CD4-positive, alpha-beta T cell treated with Interleukin-17A for 4 hours (primary cell): ENCODE measurements at regions not wholly inside any gene's neighbourhood (a gene's known extent, or its start where the extent isn't known, plus 50 kb on each side); places are given as distances from the start of the nearest gene placed in this dataset.

Source experiments
- DNase-seq: peaks from one replicate; pipeline ENCODE4 v3.0.0-alpha.2; 2020; ENCODE audit warnings: mixed read lengths

DNA sequence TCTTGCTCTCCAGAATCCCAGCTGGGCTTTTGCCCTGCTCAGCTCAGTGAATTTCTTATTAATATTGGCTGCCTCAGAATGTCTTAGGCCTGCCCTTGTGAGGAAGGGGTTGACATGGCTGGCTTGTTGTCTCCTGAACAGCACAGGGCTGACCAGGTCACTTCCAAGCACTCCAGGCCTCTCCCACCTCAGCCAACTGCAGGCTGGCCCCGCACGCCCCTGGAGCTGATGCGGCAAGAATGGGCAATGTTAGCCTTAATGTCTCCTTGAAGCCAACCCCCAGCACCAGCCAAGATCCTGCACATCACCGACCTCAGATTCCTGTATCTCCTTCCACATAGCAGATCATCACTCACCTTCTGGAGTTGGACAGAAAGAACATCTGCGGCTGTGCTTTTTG, 598.6 kb downstream of the AJAP1 start:
- DNase-seq = no peak

DNA sequence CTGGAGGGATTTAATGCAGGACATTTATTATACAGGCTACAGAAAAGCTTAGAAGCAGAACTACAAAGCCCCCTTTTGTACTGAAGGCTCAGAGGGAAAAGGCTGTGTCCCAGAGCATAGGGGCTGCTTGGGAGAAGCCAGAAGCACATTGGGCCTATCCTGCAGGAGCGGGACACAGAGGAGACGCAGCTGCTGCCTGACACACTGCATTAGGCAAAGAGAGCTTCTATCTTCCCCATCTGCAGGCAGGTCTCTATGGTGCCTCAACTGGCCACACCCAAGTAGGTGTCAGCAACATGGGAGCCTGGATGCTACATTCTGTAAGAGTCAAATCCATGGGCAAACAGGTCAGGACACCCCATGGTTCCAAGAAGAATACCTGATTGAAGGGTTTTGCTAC, 595.9 kb downstream of the AJAP1 start:
- DNase-seq = no peak

GRCh38 chr1:5245348-5245747, 590.9 kb downstream of the AJAP1 start:
- no peak for DNase-seq

DNA sequence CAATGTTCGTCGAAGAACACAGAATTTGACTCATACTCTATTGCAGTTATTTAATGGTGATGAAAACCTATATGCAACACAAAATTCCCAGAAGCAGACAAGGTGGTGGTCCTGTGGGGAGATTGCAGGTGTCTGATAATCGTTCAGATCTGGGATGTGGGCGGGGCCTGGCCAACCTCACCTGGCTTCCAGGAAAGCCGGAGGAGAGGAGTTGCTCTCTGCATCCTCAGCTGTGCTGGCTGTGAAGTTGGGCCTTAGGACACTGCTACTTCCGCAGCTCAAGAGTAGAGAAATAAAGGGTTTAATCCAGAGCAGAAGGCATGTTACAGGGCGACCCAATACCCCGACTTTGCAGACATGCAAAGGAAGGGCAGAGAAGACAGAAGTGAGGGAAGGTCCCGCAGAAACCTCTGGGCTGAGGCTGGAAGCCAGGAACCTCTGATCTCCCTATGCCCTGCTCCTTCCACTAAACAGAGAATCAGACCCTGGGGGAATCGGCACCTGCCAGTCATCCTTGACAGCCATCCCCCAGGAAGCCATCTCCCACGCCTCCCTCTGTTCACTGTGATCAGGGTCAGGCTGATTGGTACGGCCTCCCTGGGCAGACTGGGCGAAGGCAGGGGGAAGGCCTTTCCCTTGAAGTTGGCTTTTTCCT, 590.3 kb downstream of the AJAP1 start:
- DNase-seq = no peak

- no peak for DNase-seq
Observed at GRCh38 chr1:5242850-5243249, 588.4 kb downstream of the AJAP1 start.

DNA sequence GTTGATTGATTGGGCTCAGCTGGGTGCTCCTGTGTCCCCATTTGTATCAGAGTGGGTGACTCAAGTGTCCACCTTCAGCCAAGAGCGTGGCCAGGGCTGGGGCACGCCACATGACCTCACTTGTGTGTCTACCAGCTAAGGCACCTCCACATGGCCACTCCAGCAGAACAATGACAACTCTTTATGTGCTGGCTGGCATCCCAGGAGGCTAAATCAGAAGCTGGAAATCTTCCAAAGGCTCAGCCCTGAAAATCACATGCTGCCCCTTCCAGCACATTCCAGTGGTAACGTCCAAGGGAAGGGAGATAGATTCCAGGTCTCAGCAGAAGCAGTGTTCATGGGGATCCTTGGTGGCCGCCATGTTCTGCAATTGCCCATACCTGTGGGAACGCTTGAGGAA, 585.5 kb downstream of the AJAP1 start:
- no peak for DNase-seq

- no peak for DNase-seq
Observed at GRCh38 chr1:5238351-5239130, 584.1 kb downstream of the AJAP1 start.

DNA sequence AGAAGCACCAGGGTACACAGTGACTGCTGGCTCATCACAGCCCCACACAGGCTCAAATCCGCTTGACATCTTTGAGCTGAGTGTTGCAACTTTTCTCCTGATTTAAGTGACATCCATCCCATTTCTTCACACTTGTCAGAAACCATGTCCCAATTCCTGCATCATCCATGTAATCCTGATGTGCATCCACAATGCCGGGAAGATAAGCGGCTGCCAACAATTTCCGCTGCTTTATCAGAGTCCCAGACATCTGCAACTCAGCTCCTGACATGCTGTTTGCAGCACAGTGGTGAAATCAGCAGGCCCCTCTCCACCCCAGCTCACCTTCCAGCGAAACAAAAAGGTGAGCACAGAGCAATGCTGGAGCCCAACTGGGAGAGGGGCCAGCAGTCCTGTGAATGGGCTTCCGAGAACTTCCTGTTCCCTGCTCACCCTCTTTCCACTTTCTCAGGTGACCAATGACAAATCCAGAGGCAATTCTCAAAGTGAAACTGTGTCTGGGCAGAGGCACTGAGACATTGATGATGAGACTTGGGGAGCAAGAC, 581.0 kb downstream of the AJAP1 start:
- DNase-seq = no peak

DNA sequence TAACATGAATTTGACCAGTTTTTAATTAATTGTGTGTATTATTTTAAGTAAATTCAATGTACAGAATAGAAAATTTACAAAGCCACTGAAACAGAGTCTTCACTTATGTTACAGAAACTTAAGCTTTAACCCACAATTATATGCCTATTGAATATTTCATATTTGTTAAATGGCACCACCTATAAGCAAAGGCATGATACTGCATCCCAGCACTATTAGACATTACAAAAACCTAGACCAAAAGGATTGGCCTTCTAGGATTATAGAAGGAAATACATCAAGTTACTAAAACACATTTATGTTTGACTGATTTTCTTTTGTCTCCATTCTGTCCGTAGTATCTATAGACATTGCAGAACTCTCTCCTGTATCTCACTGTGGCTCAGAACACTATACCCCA, 578.1 kb downstream of the AJAP1 start:
- DNase-seq = no peak

DNA sequence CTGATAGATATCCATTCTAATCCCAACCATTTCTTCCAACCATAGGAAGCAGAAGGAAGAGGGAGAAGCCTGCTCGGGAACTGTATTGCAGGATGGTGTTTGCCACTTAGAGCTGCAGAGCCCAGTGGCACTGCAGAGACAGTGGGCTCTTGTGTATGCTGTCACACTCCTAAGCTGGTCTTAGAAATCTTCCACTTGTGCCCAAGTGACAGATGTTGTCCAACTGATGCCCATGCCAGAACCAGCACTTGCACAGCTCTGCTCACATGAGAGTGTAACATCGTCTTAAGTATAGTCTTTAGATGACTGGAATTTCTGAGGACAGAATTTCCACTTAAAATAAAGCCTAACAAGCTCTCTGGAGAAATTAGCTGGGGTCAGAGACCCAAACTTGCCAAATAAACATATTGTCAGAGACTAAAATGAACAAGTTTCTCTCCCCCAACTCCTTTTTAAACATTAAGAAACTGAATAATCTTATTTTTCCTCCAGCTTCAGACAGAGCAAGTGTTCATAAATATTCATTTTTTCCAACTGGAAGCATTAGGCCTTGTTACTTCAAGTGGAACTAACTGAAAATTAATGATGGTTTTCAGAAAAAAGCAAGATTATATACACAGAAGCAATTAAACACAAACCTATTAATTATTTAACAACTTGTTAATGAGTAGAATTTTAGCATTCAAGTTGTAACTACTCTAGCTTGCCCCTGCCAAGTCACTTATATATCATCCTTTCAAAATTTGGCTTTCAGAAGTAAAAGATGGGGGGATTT, 577.3 kb downstream of the AJAP1 start:
- DNase-seq = no peak

- DNase-seq = no peak
Observed at GRCh38 chr1:5227114-5227513, 572.7 kb downstream of the AJAP1 start.

DNA sequence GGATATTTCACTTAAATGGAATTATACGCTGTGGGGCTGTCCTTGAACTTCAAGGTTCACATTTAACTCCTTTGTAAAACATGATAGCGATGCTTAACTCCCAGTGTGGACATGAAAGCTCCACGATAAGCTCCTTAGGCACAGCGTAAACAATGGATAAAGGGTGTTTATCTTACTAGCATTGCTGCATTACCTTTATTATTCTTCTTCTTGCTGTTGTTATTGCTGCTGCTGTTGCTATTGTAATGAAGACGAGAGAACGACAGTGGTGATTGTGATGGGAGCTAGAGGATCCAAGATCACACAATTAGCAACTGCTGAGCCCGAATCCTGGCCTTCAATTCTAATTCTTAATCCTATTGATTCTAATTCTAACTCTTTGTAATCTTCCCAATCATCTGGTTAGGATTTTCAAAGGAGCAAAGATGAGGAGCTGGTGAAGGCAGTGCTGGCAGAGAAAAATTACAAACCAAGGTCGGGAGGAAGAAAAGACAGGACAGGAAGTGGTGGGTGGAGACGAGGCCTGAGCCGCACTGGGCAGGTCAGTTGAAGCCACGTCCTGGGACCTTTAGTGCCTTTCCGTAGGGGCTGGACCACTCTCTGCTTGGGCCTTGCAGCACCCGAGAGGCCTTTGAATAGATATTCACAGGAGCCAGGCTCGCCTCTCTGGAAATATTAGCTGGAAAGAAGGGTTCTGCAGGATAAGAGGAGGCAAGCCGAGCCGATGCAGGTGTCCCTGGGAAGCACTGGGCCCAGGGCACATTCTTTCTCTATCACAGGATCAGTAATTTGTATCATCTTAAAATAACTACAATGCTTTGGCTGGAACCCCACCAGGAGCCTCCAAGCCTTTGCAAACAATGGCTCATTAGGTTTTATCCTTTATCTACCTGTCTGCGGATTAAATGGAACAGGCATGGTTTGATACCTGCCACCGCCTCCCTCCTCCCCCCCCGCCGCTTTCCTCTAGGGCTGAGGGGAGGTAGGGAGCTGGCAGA, 571.6 kb downstream of the AJAP1 start:
- DNase-seq = no peak

- DNase-seq = no peak
Observed at GRCh38 chr1:5223206-5223605, 568.8 kb downstream of the AJAP1 start.

DNA sequence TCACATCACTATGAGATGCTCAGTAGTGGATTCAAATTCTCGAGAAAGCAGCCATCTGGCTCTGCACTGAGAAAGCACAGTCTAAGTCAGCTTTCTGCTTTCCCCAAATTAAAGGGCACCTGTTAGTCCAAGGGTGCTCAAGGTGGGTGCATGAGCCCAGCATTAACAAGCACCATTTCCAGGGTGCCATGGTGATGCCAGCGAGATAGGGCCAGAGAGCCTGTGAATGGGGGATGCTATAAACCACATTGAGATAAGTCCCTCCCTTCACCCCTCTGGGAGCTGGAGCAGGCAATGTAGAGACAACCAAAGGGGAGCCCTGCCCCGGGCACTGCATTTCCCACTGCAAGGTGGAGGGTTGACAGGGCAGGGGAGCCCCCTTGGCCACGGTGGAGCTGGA, 568.2 kb downstream of the AJAP1 start:
- DNase-seq = no peak

DNA sequence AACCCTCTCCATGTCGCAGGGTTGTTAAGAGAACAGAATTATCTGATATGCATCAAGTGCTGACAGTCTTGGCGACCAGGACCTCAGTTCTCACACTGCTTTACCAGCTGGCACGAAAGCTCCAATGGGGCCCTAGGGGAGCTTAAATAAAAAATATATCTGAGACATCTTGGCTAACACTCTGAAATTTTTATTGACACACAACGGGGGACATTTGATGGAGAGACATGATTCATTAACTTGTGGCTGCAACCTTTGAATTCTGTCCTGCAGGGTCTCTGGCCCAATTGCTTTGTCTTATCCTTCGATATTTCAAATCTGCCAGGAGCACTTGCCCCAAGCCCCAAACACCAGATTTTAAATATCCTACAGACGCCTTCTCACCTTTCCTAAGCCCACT, 567.0 kb downstream of the AJAP1 start:
- DNase-seq = no peak

DNA sequence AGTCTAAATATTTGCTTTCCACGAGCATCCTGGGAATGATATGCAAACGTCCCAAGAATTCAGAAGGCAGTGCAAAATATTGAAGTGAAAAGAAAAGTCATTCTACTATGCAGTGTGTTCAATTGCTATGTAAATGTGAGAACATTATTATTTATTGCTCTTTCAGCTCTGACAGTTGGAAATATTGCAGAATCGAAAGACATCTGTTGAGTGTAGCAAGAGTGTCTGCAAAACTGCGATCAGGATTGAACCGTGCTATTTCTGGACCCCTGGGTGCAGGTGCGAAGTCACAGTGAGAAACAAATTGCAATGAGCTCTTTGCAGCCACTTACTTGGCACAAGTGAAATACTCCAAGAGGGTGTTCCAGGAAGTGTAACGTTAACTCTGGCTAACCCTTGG, 566.4 kb downstream of the AJAP1 start:
- no peak for DNase-seq

DNA sequence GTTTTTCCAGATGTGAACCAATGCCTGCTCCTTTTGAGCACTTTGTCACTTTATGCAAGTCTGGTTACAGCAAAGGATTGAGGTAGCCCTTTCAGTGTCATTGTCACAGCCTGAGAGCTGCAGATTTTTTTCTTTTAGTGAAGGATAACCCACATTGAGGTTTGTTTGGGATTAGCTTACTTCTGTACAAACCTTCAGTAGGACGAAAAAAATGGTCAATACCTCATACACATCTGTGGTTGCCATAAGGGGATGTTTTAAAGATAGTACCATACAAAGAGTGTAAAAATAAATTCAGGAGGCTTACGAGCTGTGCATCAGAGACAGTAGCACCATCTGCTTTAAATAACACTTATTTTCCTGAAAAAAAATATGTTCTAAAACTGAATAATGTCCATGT, 566.0 kb downstream of the AJAP1 start:
- no peak for DNase-seq

DNA sequence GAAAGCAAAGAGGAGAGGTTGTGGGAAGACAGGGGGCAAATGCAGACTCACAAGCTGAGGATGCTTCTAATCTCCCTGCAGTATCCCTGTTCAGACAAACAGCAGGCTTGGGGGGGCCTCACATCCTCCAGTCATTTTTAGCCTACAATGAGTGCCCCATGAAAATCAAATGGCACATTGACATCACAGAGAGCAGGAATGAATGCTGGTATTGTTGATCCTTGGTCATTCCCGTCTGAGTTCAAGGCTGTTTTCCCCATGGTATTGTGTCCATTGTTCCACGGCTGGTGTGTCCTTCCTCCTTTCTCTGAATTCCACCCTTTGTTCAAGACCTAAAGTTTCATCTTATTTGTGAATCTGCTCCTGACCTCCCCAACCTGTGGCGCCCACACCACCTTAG, 545.6 kb downstream of the AJAP1 start:
- DNase-seq = no peak

- DNase-seq = no peak
Observed at GRCh38 chr1:5198328-5198727, 543.9 kb downstream of the AJAP1 start.

- no peak for DNase-seq
Observed at GRCh38 chr1:5191470-5191869, 537.1 kb downstream of the AJAP1 start.

- DNase-seq = no peak
Observed at GRCh38 chr1:5189384-5189783, 535.0 kb downstream of the AJAP1 start.

- DNase-seq = no peak
Observed at GRCh38 chr1:5165762-5166161, 511.4 kb downstream of the AJAP1 start.
